IPS-18a (cell line): ENCODE measurements at regions not wholly inside any gene's neighbourhood (a gene's known extent, or its start where the extent isn't known, plus 50 kb on each side); places are given as distances from the start of the nearest gene placed in this dataset.
"Not testable (repeated sequence)": the region's sequence is repeated elsewhere in the genome, so short reads cannot be mapped to it uniquely, and the experiment has no call there.

Experiments
- H3K27ac ChIP-seq: one replicate; pipeline ENCODE4 v1.5.1; 2013; ENCODE audit warnings: low read length
- H3K27me3 ChIP-seq: one replicate; pipeline ENCODE4 v1.6.1; 2013; ENCODE audit warnings: mild to moderate bottlenecking, low read length; ENCODE audit not compliant: control insufficient read depth, insufficient read depth
- H3K36me3 ChIP-seq: one replicate; pipeline ENCODE4 v1.6.1; 2013; ENCODE audit warnings: low read depth, low read length; ENCODE audit not compliant: control insufficient read depth
- H3K4me1 ChIP-seq: one replicate; pipeline ENCODE4 v1.6.1; 2013; ENCODE audit warnings: low read depth, low read length; ENCODE audit not compliant: control insufficient read depth
- H3K4me3 ChIP-seq: one replicate; pipeline ENCODE4 v1.5.1; 2013; ENCODE audit warnings: low read length
- H3K9ac ChIP-seq: one replicate; pipeline ENCODE4 v1.6.1; 2013; ENCODE audit warnings: mild to moderate bottlenecking, low read length, moderate library complexity
- H3K9me3 ChIP-seq: one replicate; pipeline ENCODE4 v1.6.1; 2013; ENCODE audit warnings: low read depth, low read length; ENCODE audit not compliant: control insufficient read depth

DNA sequence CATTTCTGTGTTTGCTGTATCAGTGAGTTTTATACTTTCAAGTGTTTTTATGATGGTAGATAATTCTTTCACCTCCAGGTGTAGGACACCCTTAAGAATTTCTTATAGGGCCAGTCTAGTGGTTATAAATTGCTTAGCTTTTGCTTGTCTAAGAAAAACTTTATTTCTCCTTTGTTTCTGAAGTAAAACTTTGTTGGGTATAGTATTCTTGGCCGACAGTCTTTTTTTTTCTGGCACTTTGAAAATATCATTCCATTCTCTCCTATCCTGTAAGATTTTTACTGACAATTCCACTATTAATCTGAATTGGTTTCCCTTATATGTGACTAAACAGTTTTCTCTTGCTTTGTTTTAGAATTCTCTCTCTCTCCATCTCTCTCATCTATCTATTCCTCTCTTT, 118.7 kb upstream of the LRRTM4 start:
- no peak overlapping the region for H3K27ac ChIP-seq

DNA sequence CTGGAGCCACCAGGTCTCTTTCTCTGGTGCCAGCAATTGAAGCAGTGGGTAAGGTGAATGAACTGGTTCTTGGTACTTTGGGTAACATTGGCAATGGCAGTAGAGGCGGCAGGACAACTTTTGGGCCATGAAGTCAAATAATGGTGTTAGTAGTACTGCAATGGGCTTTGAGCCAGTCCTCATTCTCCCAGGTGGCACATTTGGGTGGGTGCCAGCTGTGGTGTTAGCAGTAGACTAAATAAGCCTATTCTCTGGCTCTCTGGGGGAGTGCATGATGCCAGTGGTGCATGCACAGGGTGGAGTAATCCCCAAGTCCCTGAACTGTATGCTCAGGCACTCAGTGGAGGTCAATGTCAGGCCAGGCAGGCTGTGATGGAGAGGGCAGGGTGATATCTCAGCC, 120.2 kb upstream of the LRRTM4 start:
- no peaks in the 10 kb centered on the region for H3K36me3 ChIP-seq
- peaks cover 11% of the 10 kb centered on the region for H3K9me3 ChIP-seq
- no peak overlapping the region for H3K9ac ChIP-seq
- H3K27ac ChIP-seq: no peak overlapping the region
- H3K4me1 ChIP-seq: no peaks in the 10 kb centered on the region
- H3K4me3 ChIP-seq: no peak overlapping the region
- no peaks in the 10 kb centered on the region for H3K27me3 ChIP-seq

More for the DNA sequence above, 118.7 kb upstream of the LRRTM4 start:
- Histone ChIP-seq H3K27me3 (no peaks in the 10 kb centered on the region), H3K36me3 (no peaks in the 10 kb centered on the region), H3K9ac (no peak overlapping the region), H3K4me1 (no peaks in the 10 kb centered on the region), H3K9me3 (peaks cover 11% of the 10 kb centered on the region), H3K4me3 (no peak overlapping the region)

DNA sequence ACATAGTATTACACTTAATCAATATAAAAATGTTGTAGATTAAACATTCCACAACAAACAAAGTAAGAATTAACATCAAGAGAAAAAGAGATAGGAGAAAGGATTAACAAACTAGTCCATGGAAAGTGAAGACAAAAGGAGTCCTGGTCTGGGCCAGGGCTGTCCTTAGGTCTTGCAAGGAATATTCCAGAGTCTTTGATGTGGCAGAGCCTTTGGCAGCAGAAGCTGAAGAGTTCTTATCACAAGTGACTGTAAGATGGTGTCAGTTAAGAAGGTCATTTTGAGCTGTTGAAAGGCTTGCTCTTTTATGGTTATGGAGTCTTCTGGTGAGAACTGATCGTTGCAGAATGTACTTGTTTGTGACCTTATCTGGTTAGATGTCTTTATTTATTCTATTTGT, 127.7 kb upstream of the LRRTM4 start:
- Histone ChIP-seq H3K27ac (no peak overlapping the region), H3K9ac (no peak overlapping the region), H3K27me3 (no peaks in the 10 kb centered on the region), H3K4me3 (no peak overlapping the region), H3K36me3 (no peaks in the 10 kb centered on the region), H3K4me1 (no peaks in the 10 kb centered on the region), H3K9me3 (no peaks in the 10 kb centered on the region)

DNA sequence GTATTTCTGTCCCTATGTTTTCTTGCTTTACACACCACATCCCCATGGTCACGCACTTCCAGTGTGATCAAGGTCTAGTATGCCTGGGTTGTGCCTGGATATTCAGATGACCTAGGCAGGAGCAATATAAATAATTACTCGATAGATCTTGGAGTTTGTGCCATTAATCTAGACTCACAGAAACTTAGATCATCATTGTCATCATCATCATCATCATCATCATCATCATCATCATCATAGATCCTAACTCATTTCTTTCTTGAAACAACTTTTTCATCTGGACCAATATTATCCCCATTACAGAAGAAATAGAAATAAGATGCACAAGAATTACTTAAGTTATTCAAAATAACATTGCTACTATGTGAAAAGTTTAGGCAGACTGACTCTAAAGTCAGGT, 130.3 kb upstream of the LRRTM4 start:
- Histone ChIP-seq H3K4me3 (no peak overlapping the region), H3K9ac (no peak overlapping the region)

DNA sequence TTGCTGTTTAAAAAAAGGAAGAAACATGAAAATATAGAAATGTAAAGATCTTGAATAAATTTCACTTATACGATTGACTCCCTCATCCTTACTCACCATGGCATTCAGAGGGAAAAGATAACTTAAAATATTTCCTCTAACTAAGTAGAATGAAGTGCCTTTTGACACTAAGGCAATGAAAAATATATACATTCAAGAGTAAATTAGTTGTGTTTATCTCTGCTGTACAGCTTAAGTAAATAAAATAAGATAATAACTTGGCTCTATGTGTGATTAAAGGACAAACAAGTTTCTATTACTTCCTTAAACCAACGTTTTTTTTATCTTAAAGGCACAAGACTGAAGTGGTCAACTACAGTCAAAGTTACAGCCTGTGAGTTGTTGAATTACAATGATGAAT, 142.3 kb upstream of the LRRTM4 start:
- Histone ChIP-seq H3K9ac (no peak overlapping the region), H3K36me3 (no peaks in the 10 kb centered on the region), H3K27me3 (no peaks in the 10 kb centered on the region), H3K9me3 (no peaks in the 10 kb centered on the region), H3K4me1 (no peaks in the 10 kb centered on the region), H3K27ac (no peak overlapping the region), H3K4me3 (no peak overlapping the region)

More for the DNA sequence above, 130.3 kb upstream of the LRRTM4 start:
- H3K27me3 ChIP-seq: no peaks in the 10 kb centered on the region
- no peaks in the 10 kb centered on the region for H3K36me3 ChIP-seq
- no peak overlapping the region for H3K27ac ChIP-seq
- no peaks in the 10 kb centered on the region for H3K4me1 ChIP-seq
- H3K9me3 ChIP-seq: no peaks in the 10 kb centered on the region

DNA sequence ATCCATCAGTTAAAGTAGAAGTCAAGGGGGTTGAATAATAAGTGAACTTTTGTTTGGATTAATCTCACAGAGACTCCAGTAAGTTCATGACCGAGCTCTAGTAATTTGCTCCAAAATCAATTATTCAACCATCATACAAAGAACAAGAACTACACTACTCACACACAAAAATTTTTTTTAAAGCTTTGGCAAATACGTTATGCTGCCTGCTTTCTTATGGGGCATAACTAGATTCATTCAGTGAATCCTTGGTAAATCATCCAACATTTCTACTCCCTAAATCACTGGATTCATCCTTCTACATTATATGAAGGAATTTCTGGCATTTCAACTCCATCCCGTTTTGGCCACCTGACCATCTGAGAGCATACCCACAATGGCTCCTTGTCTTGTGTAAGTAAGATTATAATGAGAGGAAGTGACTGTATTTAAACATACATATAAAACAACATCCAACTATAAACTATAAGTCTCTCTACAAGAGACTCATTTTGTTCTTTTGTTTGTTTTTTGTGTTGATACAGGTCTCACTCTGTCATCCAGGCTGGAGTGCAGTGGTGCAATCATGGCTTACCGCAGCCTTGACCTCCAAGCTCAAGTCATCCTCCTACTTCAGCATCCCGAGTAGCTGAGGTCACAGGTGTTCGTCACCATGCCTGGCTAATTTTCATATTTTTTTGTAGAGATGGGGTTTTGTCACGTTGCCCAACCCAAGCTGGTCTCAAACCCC, 144.2 kb upstream of the LRRTM4 start:
- H3K9me3 ChIP-seq: no peaks in the 10 kb centered on the region
- no peaks in the 10 kb centered on the region for H3K36me3 ChIP-seq
- H3K4me3 ChIP-seq: no peak overlapping the region
- no peaks in the 10 kb centered on the region for H3K4me1 ChIP-seq
- no peaks in the 10 kb centered on the region for H3K27me3 ChIP-seq
- no peak overlapping the region for H3K27ac ChIP-seq
- no peak overlapping the region for H3K9ac ChIP-seq

DNA sequence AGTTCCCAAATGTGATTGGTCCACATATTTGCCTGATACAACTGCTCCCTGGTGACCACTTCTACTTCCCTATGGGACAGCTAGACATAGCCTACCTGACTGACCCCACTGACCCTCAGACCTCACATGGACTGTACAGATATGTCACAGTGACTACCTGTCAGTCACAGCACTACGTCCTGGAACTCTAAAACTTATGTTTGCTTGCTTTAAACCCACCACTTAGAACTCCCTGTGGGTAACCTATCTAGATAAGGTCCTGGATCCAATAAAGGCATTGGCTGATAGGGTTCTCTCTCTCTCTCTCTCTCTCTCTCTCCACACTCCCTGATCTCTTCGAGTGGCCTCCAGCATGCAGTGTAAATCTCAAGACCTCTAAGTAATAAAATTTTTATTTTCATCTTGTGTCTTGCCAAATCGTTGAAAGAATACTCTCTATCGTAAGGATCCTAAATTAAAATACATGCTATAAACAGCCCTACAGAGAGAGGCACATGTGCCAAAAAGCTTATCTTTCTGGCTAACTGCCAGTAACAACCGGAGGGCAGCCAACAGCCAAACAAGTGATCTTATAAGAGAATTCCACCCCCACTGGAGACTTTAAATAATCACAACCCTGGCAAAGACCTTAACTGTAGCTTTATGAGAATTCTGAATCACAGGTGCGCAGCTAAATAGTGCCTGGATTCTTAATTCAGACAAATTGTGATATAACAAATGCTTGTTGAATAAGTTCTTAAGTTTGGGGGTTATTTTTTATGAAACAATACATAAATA, 162.6 kb upstream of the LRRTM4 start:
- H3K36me3 ChIP-seq, H3K4me1 ChIP-seq, H3K9me3 ChIP-seq, H3K27ac ChIP-seq, H3K4me3 ChIP-seq, H3K27me3 ChIP-seq, H3K9ac ChIP-seq: not testable (repeated sequence)

DNA sequence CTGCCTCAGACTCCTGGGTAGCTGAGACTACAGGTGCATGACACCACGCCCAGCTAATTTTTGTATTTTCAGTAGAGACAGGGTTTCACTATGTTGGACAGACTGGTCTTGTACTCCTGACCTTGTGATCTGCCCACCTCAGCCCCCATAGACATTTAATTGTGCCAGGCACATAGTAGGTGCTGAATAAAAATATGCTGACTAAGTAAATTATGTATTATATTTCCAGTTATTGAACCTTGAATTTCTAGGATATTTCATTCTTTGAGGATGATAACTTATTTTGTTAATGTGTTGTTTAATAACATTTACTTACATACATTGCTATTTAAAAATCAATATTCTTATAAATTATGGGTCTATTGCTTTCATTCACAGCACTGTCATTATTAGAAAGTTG, 190.4 kb upstream of the LRRTM4 start:
- H3K4me3 ChIP-seq: no peak overlapping the region
- H3K27me3 ChIP-seq: no peaks in the 10 kb centered on the region
- no peaks in the 10 kb centered on the region for H3K36me3 ChIP-seq
- H3K9ac ChIP-seq: no peak overlapping the region
- H3K9me3 ChIP-seq: no peaks in the 10 kb centered on the region
- no peak overlapping the region for H3K27ac ChIP-seq
- H3K4me1 ChIP-seq: peaks cover 7% of the 10 kb centered on the region

DNA sequence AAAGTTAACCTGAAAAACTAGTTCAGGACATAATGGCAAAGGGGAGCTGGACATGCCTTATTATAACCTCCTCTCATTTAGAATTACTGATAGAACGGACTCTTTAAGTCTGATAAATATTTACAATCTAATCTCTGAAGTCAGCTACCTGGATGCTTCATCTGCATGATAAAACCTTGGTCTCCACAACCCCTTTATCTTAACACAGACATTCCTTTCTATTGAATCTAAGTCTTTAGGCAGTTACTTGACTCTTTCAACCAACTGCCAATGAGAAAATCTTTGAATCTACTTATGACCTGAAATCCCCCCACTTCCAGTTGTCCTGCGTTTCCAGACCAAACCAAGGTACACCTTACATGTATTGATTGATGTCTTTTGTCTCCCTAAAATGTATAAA, 191.2 kb upstream of the LRRTM4 start:
- H3K27ac ChIP-seq: no peak overlapping the region
- H3K4me3 ChIP-seq: no peak overlapping the region
- no peaks in the 10 kb centered on the region for H3K9me3 ChIP-seq
- H3K4me1 ChIP-seq: peaks cover 7% of the 10 kb centered on the region
- no peak overlapping the region for H3K9ac ChIP-seq
- no peaks in the 10 kb centered on the region for H3K27me3 ChIP-seq
- H3K36me3 ChIP-seq: no peaks in the 10 kb centered on the region

DNA sequence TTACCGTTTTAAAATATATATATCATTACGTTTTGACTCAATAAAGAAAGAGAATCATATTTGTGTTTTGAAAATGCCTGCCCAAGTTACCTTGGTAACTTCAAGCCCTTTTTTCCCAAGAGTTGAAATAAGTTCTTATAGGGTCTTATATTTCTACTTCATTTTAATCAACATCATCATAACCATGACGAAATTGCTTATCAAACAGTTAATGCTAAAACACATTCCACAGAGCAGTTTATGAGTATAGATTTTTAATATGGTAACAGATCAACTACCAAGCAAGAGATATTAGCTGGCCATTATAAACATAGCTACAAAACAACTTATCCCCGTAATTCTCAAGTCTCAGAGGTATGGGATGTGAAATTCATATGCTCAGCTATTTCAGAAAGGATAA, 197.9 kb upstream of the LRRTM4 start:
- no peaks in the 10 kb centered on the region for H3K27me3 ChIP-seq

DNA sequence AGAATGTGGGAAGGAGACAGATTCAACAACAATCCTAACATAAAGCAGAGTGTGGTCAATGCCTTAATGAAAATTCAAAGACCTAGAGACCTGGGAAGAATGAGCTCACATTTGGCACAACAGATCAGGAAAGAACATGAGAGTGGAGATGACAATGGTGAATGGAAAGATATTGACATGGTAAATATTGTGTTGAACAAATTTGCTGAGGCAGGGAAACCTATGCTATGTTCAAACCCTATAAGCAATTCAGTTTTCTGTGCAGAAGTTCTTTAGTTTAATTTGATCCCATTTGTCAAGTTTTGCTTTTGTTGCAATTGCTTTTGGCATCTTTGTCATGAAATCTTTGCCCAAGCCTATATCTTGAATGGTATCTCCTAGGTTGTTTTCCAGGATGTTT, 199.4 kb upstream of the LRRTM4 start:
- no peak overlapping the region for H3K4me3 ChIP-seq
- no peaks in the 10 kb centered on the region for H3K27me3 ChIP-seq
- no peaks in the 10 kb centered on the region for H3K9me3 ChIP-seq
- no peak overlapping the region for H3K27ac ChIP-seq
- no peaks in the 10 kb centered on the region for H3K4me1 ChIP-seq
- H3K36me3 ChIP-seq: no peaks in the 10 kb centered on the region
- H3K9ac ChIP-seq: no peak overlapping the region

More for the DNA sequence above, 197.9 kb upstream of the LRRTM4 start:
- Histone ChIP-seq H3K27ac (no peak overlapping the region), H3K4me3 (no peak overlapping the region), H3K9ac (no peak overlapping the region), H3K36me3 (no peaks in the 10 kb centered on the region), H3K4me1 (no peaks in the 10 kb centered on the region), H3K9me3 (no peaks in the 10 kb centered on the region)

DNA sequence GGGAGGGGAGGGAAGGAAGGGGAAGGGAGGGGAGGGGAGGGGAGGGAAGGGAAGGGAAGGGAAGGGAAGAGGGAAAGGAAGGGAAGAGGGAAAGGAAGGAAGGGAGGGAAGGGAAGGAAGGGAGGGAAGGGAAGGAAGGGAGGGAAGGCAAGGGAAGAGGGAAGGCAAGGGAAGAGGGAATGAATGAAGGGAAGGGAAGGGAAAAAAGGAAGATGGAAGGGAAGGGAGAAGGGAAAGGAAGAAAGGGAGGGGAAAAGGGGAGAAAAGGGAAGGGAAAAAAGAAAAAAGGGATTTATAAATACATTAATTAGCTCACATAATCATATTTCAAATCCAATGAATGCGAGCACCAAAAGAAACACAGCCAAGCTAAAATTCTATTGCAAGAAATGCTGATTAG, 202.9 kb upstream of the LRRTM4 start:
- H3K27me3 ChIP-seq: no peaks in the 10 kb centered on the region
- H3K36me3 ChIP-seq: no peaks in the 10 kb centered on the region
- no peak overlapping the region for H3K9ac ChIP-seq
- no peak overlapping the region for H3K27ac ChIP-seq
- no peak overlapping the region for H3K4me3 ChIP-seq
- no peaks in the 10 kb centered on the region for H3K9me3 ChIP-seq
- no peaks in the 10 kb centered on the region for H3K4me1 ChIP-seq
